Suprapubic skin (tissue), 4 donors: ENCODE measurements at regions not wholly inside any gene's neighbourhood (a gene's known extent, or its start where the extent isn't known, plus 50 kb on each side); places are given as distances from the start of the nearest gene placed in this dataset.
"Not testable (repeated sequence)": the region's sequence is repeated elsewhere in the genome, so short reads cannot be mapped to it uniquely, and the experiment has no call there.

Experiments used
- EP300 ChIP-seq: sonication (generic); formaldehyde crosslinking; IDR thresholded peaks from one replicate; pipeline ENCODE4 v1.6.1; 2017; ENCODE audit warnings: antibody characterized with exemption
- POLR2A ChIP-seq, 2 donors: fragments of 450-650 bp; IDR thresholded peaks; one replicate each; pipeline ENCODE4 v1.6.1; 2017; ENCODE audit warnings: antibody characterized with exemption in 2 of 2, mild to moderate bottlenecking in 2 of 2, moderate library complexity in 2 of 2
- POLR2AphosphoS5 ChIP-seq, 3 donors: sonication (generic); formaldehyde crosslinking; IDR thresholded peaks; one replicate each; pipeline ENCODE4 v1.6.1; 2017; ENCODE audit warnings: antibody characterized with exemption in 3 of 3
- TF ChIP-seq, protein P1 (sequence below), 2 donors: fragments of 200-600 bp in 1 of 2; fragments of 450-650 bp in 1 of 2; sonication (generic) in 1 of 2; IDR thresholded peaks; one replicate each; pipeline ENCODE4 v1.5.1; 2016 to 2019; ENCODE audit warnings: antibody characterized with exemption in 2 of 2, mild to moderate bottlenecking in 1 of 2, moderate library complexity in 1 of 2

- TF ChIP-seq, protein P1, sequence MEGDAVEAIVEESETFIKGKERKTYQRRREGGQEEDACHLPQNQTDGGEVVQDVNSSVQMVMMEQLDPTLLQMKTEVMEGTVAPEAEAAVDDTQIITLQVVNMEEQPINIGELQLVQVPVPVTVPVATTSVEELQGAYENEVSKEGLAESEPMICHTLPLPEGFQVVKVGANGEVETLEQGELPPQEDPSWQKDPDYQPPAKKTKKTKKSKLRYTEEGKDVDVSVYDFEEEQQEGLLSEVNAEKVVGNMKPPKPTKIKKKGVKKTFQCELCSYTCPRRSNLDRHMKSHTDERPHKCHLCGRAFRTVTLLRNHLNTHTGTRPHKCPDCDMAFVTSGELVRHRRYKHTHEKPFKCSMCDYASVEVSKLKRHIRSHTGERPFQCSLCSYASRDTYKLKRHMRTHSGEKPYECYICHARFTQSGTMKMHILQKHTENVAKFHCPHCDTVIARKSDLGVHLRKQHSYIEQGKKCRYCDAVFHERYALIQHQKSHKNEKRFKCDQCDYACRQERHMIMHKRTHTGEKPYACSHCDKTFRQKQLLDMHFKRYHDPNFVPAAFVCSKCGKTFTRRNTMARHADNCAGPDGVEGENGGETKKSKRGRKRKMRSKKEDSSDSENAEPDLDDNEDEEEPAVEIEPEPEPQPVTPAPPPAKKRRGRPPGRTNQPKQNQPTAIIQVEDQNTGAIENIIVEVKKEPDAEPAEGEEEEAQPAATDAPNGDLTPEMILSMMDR (IDR thresholded peaks at IDR 0.05): not testable (repeated sequence)
- not testable (repeated sequence) for TF ChIP-seq POLR2A (IDR thresholded peaks at IDR 0.05); POLR2AphosphoS5 (IDR thresholded peaks at IDR 0.05); EP300
These were observed 264.2 kb upstream of the UGT8 start for GRCh38 chr4:114334363-114334762.
